IPS DF 4.7 (cell line): ENCODE measurements at regions not wholly inside any gene's neighbourhood (a gene's known extent, or its start where the extent isn't known, plus 50 kb on each side); places are given as distances from the start of the nearest gene placed in this dataset.
"Not testable (repeated sequence)": the region's sequence is repeated elsewhere in the genome, so short reads cannot be mapped to it uniquely, and the experiment has no call there.

Source experiments
- DNase-seq: peaks from one replicate; pipeline ENCODE4 v3.0.0-alpha.2; 2013; ENCODE audit warnings: low spot score; ENCODE audit errors: extremely low read depth

DNA sequence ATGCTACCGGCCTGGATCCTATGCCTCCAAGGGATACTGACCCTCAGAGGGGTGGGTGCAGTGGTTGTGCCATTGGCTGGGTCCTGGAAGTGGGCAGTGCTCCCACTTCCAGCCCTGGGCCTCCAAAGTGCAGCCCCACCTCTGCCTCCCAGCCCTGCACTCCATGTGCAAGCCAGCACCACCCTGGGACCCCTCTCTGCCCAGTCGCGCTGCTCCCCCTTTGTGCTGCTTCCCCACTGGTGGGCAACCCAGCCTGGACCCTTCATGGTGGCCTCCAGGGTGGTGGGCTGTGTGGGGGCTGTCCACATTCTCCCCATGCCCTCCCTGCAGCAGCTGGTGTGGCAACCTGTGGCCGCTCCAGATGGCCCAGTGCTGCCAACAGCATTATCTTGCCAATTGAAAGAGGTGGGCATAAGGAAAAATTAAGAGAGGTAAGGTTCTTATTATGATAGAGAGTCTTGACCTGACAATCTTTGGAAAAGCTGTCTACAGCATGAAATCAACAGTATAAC is 309.7 kb downstream of the GUCY2F start:
- no peak for DNase-seq

DNA sequence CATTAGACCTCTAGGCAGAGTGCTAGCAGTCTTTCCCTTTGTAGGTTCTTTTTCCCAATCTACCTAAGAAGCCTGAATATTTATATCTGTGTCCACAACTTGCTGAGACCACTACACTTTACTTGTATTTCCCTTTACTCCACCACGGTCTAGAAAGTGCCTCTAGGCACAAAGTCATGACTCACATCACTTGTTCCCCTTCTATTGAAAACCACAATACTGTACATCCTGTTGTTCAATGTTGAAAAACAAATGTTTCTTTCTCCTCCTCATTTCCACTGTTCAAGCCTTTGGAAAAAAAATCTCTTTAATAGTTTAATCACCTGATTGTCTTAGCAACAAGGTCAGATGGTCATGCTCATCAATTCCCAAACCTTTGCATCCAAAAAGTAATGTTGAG is 326.7 kb downstream of the GUCY2F start:
- DNase-seq, result no peak

GRCh38 chrX:109144173-109144572 is 337.7 kb downstream of the GUCY2F start:
- DNase-seq, result peak; percentile 11

DNA sequence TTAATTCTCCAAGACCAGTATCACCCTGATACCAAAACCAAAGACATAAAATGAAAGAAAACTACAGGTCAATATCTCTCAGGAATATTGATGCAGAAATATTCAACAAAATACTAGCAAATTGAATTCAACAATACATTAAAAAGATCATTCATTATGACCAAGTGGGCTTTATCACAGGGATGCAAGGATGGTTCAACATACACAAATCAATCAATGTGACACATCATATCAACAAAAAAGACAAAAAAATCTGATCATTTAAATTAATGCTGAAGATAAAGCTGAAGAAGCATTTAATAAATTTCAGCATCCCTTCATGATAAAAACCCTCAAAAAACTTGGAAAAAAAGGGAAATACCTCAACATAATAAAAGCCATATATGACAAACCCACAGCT is 341.4 kb downstream of the GUCY2F start:
- no peak for DNase-seq

DNA sequence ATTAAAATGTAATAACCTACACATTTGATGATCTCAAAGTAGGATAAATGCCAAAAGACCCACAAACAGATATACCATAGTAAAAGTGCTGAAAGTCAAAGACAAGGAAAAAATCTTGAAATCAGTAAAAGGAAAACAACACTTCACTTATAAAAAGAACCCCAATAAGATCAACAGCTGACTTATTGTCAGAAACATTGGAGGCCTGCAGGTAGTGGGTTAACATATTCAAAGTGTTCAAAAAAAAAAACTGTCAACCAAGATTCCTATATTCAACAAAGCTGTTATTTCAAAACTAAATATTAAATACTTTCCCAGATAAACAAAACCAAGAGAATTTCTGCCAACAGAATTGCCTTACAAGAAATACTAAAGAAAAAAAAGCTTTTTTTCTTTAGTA is 347.1 kb downstream of the GUCY2F start:
- no peak for DNase-seq

- no peak for DNase-seq
Measured at GRCh38 chrX:109125304-109125703, 356.6 kb downstream of the GUCY2F start.

- DNase-seq, result no peak
Measured at GRCh38 chrX:109089359-109089758, 353.0 kb upstream of the IRS4 start.

- DNase-seq, result no peak
Measured at GRCh38 chrX:109077788-109078187, 341.4 kb upstream of the IRS4 start.

DNA sequence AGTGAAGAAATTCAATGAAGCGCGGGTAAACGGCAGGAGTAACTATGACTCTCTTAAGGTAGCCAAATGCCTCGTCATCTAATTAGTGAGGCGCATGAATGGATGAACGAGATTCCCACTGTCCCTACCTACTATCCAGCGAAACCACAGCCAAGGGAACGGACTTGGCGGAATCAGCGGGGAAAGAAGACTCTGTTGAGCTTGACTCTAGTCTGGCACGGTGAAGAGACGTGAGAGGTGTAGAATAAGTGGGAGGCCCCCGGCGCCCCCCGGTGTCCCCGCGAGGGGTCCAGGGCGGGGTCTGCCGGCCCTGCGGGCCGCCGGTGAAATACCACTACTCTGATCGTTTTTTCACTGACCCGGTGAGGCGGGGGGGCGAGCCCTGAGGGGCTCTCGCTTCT is 317.8 kb upstream of the IRS4 start:
- DNase-seq, result not testable (repeated sequence)

DNA sequence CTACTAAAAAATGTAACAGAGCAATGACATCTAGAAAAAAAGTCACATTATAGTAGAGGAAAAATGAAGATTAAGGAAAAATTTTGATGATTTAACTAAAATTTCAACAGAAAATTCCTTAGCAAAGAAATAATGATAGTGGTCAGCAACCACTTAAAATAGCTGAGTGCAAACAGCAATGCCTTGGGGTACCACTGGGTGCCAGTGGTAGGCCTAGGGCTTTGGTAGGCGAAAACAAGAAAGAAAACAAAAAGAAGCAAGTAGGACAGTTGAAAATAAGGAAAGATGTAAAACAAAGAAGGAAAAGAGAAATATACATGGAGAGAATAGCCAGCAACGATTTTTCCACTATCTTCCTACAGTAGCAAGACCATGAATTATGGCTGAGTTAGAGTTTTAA is 313.5 kb upstream of the IRS4 start:
- no peak for DNase-seq

GRCh38 chrX:109049416-109049815 is 313.1 kb upstream of the IRS4 start:
- DNase-seq, result no peak

DNA sequence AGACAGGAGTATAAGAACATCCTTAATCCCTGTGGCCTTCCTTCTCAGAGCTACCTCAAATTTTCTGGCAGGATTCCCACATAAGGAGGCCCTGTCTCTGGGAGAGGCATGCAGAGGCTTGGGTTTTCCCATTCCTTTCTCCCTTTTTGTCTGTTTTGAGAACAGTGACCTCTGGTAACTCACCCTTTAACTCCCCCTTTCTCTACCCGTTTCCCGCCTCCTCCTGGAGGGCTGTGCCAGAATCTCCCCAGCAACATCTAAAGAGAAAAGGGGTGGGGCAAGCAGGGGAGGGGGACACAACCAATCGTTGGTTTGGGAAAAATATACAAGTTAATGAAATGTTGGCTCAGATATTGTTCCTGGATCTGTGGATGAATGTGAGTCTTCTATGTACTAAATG is 303.7 kb upstream of the IRS4 start:
- no peak for DNase-seq

GRCh38 chrX:109036624-109037023 is 300.3 kb upstream of the IRS4 start:
- no peak for DNase-seq

DNA sequence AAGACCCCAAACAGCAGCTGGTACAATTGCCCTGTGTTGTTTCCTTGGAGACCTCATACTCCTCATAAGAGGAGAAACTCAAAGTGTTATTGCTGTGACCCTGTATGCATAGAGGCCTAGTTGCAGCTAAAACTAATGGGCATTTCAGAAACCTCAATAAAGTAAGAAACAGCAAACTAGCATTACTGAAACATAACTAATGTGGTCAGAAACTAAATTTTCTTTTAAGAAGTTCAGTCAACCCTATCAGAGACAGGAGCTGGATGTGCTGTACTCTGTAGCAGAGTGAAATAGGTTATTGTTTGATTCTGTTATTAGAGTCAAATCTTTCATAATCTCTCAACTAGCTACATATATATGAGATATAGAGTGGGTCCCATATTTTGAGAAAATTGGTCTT is 257.5 kb upstream of the IRS4 start:
- DNase-seq, result no peak

DNA sequence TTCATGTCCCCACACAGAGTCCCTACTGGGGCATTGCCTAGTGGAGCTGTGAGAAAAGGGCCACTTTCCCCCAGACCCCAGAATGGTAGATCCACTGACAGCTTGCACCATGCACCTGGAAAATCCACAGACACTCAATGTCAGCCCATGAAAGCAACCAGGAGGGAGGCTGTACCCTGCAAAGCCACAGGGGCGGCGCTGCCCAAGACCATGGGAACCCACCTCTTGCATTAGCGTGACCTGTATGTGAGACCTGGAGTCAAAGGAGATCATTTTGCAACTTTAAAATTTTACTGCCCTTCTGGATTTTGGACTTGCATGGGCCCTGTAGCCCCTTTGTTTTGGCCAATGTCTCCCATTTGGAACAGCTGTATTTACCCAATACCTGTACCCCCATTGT is 236.5 kb upstream of the IRS4 start:
- not testable (repeated sequence) for DNase-seq

DNA sequence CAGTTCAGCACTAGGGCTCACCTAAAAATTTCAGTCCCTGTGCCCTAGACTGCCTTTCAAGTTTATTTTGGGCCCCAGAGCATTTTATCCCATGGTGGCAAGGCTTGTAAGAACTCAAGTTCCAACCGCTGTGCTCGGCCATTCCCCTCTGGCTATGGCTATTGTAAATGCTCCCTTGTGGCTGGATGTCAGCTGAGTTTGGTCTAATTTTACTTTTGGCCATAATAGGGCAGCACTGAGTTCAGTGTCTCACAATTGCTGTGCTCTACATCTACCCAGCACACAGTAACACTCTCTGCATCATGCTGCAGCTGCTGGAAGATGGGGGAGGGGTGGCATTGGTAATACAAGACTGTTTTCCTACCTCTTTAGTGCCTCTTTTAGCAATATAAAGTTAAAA is 210.8 kb upstream of the IRS4 start:
- DNase-seq, result no peak

- DNase-seq, result no peak
Measured at GRCh38 chrX:108946531-108946930, 210.2 kb upstream of the IRS4 start.

- DNase-seq, result no peak
Measured at GRCh38 chrX:108945883-108946523, 209.6 kb upstream of the IRS4 start.

DNA sequence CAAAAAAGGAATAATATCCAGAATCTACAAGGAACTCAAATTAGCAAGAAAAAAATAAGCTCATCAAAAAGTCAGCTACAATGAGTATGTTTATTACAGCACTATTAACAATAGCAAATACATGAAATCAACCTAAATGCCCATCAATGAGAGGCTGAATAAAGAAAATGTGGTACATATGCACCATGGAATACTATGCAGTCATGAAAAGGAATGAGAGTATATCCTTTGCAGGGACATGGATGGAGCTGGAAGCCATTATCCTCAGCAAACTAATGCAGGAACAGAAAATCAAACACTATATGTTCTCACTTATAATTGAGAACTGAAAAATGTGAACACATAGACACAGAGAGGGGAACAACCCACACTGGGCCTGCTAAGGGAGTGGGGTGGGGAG is 178.4 kb upstream of the IRS4 start:
- no peak for DNase-seq

- DNase-seq, result not testable (repeated sequence)
Measured at GRCh38 chrX:108903831-108904230, 167.5 kb upstream of the IRS4 start.

DNA sequence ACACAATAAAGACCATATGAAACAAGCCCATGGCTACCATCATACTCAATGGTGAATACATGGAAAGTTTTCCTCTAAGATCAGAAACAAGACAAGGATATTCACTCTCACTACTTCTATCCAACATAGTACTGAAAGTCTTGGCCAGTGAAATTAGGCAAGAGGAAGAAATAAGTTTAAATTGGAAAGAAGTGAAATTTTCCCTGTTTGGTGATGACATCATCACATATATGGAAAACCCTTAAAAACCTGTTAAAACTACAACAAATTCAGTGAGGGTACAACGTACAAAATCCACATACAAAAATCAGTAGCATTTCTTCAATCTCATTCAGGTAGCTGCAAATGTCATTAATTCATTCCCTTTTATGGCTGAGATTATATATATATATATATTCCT is 164.0 kb upstream of the IRS4 start:
- no peak for DNase-seq

- not testable (repeated sequence) for DNase-seq
Measured at GRCh38 chrX:108896349-108896748, 160.0 kb upstream of the IRS4 start.

- DNase-seq, result no peak
Measured at GRCh38 chrX:108892501-108892900, 156.1 kb upstream of the IRS4 start.

DNA sequence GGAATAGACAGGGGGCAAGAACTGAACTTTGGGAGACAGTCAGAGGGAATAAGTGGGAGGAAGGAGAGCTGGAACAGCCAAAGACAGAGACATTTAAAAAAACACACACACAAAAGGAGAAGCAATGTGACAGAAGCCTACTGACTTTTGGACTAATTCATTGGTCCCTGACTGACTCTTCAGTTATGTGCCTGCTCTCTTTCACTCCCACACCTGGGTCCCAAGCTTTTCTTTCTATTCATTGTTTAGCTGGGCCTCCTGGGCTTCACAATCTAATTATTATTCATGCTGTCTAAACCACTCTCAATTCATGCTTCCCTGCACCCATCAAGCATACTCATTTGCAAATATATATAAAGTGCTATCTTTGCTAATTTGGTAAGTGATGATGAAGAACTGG is 139.2 kb upstream of the IRS4 start:
- no peak for DNase-seq
